GM18868 (cell line): ENCODE measurements at regions not wholly inside any gene's neighbourhood (a gene's known extent, or its start where the extent isn't known, plus 50 kb on each side); places are given as distances from the start of the nearest gene placed in this dataset.
"Not testable (repeated sequence)": the region's sequence is repeated elsewhere in the genome, so short reads cannot be mapped to it uniquely, and the experiment has no call there.

ENCODE experiments used
- ATAC-seq: cut with Tn5 transposase; IDR thresholded peaks from one replicate; pipeline ENCODE4 v1.9.1; 2021; ENCODE audit warnings: mild to moderate bottlenecking, moderate library complexity; ENCODE audit not compliant: unreplicated experiment

- ATAC-seq = no peak
Observed at GRCh38 chr11:23620617-23621016, 760.3 kb upstream of the CCDC179 start.

DNA sequence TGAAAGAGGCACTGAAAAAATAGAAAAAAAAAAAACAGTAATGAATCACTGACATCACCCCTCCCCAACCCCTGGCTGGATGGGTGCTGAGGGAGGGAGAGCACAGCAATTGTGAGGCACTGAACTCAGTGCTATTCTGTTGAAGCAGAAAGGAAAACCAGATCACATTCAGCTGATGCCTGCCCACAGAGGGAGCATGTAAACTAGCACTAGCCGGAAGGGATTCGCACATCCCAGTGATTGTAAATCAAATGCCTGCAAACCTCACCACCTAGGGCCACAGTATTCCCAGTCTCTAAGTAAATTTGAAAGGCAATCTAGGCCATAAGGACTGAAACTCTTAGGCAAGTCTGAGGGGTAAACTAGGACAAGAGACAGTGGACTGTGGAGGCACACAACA is 772.0 kb upstream of the CCDC179 start:
- no peak for ATAC-seq

DNA sequence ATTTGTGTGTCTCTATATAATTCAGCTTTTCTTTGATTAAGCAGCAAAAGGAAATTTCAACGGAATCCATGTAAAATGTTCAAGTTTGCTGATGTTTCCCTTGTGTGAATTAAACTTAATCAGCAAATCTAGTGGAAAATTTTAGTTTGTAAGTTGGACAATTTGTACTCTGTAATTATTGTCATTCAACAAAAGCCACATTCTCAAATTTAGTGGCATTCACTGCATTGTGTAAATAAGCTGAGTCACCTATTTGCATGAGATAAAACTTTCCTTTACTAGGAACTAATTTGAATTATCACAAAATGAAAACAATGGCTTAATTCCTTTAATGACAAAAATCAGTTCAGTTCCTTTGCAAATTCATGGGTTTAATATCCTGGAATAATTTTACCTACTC is 784.2 kb upstream of the CCDC179 start:
- no peak for ATAC-seq

DNA sequence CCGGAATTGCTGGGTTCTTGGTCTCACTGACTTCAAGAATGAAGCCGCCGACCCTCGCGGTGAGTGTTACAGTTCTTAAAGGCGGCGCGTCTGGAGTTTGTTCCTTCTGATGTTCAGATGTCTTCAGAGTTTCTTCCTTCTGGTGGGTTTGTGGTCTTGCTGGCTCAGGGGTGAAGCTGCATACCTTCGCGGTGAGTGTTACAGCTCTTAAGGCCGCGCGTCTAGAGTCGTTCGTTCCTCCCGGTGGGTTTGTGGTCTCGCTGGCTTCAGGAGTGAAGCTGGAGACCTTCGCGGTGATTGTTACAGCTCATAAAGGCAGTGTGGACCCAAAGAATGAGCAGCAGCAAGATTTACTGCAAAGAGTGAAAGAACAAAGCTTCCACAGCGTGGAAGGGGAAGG is 792.1 kb upstream of the CCDC179 start:
- ATAC-seq = not testable (repeated sequence)

GRCh38 chr11:23653071-23653675 is 792.9 kb upstream of the CCDC179 start:
- ATAC-seq = no peak

- no peak for ATAC-seq
Observed at GRCh38 chr11:23668324-23668723, 808.0 kb upstream of the CCDC179 start.

DNA sequence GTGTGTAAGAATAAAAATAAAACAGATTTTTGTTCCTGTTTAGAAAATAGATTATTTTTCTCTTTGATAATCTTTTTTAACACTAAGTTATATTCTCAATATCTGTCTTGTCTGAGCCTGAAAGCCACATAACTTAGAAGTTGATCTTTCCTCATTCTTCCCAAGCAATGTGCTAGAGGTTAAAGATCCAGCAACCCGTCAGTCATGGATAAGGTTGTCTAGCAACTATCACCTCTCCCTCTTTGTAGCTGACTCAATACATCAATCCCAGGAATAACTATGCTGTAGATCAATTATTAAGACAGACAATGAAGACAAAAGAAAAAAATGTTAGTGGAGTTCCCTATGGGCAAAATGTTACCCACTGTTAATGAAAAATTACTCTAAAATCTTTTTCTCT is 813.1 kb upstream of the CCDC179 start:
- ATAC-seq = no peak

GRCh38 chr11:23674866-23675265 is 814.6 kb upstream of the CCDC179 start:
- ATAC-seq = no peak

DNA sequence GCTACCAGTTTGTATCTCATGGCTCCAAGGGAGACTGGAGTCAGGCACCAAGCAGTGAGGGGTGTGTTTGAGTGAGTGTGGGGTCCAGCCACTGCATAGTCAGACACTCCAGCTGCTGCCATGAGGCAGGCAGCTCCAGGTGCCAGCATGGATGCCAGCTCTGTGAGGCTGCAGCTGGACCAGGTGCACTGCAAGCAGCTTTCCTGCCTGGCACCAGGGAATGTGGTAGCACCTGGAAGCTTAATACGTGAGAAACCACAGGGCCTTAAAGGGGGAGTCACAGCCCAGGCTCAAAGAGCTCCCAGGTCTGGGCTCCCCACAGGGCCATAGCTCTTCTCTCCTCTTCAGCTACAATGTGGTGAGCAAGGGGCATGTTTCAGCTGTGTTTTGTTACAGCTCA is 817.8 kb upstream of the LUZP2 start:
- ATAC-seq = no peak

DNA sequence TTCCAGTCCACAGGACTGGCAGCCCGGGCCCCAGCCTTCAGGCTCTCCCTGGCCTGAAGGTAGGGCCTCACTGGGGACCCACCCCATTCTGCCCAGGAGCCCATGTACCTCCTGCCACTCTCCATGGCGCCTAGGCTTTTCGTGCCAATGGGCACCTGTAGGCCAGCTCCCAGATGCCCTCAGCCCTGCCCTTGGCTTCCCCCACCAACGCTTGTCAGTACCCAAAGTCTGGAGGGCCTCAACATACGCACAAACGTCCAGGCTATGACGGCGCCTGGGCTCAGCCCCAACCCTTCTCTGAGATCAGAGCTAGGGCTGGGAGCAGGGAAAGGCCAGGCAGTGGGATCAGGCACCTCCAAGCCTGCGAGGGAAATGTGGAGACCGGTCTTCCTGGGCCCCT is 816.9 kb upstream of the LUZP2 start:
- no peak for ATAC-seq

- ATAC-seq = no peak
Observed at GRCh38 chr11:23680488-23681230, 816.2 kb upstream of the LUZP2 start.

- no peak for ATAC-seq
Observed at GRCh38 chr11:23684701-23685100, 812.2 kb upstream of the LUZP2 start.

DNA sequence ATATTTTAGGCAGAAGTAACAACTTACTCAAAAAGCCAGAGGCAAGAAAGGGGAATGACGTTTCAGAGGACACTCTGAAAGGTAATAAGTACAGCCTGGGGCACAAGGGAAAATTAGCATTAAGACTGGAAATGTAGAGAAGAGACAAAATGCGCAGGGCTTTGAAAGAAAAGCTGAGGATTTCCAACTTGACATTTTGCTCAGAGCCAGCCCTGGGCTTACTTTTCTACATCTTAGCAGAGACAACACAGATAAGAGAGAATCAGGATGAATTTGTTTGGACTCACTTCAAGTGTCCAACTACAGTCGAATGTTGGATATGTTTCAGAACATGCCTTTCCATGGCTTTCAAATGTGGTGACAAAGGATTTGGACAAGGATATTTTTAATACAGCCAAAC is 808.9 kb upstream of the LUZP2 start:
- no peak for ATAC-seq

GRCh38 chr11:23688411-23688810 is 808.4 kb upstream of the LUZP2 start:
- ATAC-seq = no peak

- no peak for ATAC-seq
Observed at GRCh38 chr11:23688835-23689234, 808.0 kb upstream of the LUZP2 start.

DNA sequence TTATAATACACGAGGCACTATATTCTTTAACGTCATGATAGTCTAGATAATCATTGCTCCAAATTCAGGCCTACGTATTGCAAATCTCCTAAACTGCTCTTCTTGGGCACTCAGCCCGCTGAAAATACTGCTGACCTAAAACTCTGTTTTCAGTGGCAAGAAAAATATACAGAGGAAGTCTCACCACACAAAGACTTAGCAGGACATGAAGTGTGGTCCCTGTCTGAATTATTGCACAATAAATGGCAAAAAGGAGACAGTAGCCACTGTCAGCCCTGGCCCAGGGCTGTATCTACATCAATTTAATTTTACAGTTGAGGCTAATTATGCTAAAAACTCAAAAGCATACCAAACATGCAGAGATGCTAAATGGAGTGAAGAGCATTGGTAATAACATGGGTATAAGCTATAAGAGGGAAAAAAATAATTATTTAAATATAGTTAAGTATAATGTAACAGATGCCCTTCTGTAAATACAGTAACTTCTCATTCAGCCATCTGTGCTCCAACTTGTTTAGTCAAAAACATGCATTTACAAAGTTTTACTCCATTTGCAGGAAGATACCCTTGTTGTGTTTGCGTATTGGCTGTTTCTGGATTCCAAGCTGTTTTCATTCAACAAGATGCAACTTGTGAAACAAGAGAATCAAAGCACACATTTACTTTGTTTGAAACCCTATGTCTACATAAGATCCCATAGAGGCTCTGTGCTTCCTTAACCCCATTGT is 800.0 kb upstream of the LUZP2 start:
- ATAC-seq = no peak

DNA sequence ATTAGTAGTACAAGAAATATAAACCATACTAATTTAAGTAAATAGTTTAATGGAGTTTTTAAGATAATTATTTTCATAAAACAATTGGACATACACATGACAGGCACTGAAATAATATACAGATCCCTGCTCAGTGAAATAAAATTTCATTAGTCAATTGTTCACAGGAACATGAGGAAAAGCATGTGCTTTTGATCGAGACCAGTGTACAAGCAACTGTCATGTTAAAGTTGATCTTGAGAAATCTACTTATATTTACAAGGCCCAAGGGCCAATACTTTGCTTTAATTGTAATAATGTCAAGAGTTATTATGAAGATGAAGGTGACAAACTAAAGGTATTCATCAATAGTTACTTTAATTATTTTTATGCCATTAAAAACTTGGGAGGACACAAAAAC is 792.7 kb upstream of the LUZP2 start:
- ATAC-seq = no peak

GRCh38 chr11:23711981-23712380 is 784.9 kb upstream of the LUZP2 start:
- ATAC-seq = no peak

- ATAC-seq = no peak
Observed at GRCh38 chr11:23719016-23719415, 777.8 kb upstream of the LUZP2 start.

DNA sequence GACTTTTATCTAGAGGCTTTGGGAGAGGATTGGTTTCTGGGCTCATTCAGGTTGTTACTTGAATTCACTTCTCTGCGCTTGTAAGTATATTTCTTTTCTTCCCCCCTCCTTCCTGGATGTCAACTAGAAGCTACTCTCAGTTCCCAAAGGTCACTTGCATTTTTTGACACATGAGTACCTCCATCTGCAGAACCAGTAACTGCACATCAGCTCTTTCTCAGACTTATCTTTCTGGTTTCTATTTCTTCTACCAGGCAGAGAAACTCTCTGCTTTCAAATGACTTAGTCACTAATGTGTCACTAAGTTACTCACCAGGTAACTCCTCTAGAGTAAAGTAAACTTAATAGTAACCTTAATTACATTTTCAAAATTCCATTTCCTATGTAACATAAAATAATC is 773.0 kb upstream of the LUZP2 start:
- ATAC-seq = no peak

DNA sequence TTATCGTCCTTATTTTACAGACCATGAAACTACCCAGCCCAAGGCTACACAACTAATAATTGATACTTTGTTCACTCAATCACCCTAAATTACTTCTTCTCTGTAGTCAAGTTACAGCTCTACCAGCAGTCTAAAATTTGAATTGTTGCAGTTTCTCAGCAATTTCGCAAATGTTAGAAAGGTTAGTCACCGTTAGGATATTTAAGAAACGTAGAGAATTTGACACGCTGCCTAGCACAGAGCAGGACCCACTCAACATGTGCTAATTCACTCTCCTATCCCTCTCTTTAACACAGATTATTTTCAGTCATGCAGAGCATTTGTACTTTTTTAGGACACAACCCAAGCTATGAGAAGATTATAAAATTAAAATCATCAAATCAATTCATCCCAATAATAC is 771.1 kb upstream of the LUZP2 start:
- ATAC-seq = no peak

DNA sequence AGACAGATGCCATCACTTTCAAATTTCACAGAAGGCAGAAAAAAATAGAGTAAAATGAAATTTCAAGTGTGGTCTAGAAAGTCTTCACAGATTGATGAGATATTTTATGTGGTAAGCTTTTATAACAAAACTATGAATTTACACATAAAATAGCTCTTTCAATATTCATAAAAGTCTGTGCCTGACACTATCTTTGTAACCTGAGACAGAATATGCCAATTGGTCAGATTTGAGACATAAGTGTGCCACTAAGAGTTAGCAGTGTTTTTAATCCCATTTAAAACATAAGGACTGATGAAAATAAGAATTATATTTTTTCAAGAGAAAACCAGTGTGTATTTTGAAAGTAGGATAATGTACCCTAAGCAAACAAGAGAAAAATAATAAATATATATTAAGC is 769.5 kb upstream of the LUZP2 start:
- ATAC-seq = no peak
